Gastrocnemius medialis (tissue), 4 donors: ENCODE measurements at regions not wholly inside any gene's neighbourhood (a gene's known extent, or its start where the extent isn't known, plus 50 kb on each side); places are given as distances from the start of the nearest gene placed in this dataset.

Experiments
- ATAC-seq, 2 donors: fragments of 150-250 bp; one replicate each; pipeline ENCODE4 v1.9.1; 2016
- DNase-seq, 2 donors: peaks; one replicate each; pipeline ENCODE4 v3.0.0-alpha.2; 2019
- H3K27ac ChIP-seq, 4 donors: fragments of 200-600 bp; sonication (generic); 1 replicate in 1 of 4; 2 replicates in 3 of 4; pipeline ENCODE4 v1.5.1; 2016 to 2018; ENCODE audit warnings: mild to moderate bottlenecking in 2 of 4, moderate library complexity in 1 of 4
- H3K27me3 ChIP-seq, 3 donors: fragments of 200-600 bp; sonication (generic) in 2 of 3; 1 replicate in 1 of 3; 2 replicates in 2 of 3; pipeline versions ENCODE4 v1.5.1 to v1.6.0; 2016 to 2019; ENCODE audit warnings: mild to moderate bottlenecking in 1 of 3, moderate library complexity in 1 of 3
- H3K36me3 ChIP-seq, 2 donors: fragments of 200-600 bp; sonication (generic) in 1 of 2; one replicate each; pipeline ENCODE4 v1.5.1; 2017 to 2018
- H3K4me1 ChIP-seq, 2 donors: fragments of 200-600 bp; sonication (generic) in 1 of 2; one replicate each; pipeline ENCODE4 v1.5.1; 2016 to 2017; ENCODE audit warnings: mild to moderate bottlenecking in 2 of 2
- H3K4me3 ChIP-seq, 4 donors: fragments of 200-600 bp; sonication (generic) in 3 of 4; 1 replicate in 1 of 4; 2 replicates in 3 of 4; pipeline ENCODE4 v1.5.1; 2016 to 2019; ENCODE audit warnings: mild to moderate bottlenecking in 2 of 4
- H3K9me3 ChIP-seq, 3 donors: fragments of 200-600 bp; sonication (generic) in 2 of 3; 1 replicate in 1 of 3; 2 replicates in 2 of 3; pipeline ENCODE4 v1.5.1; 2016 to 2019
- POLR2A ChIP-seq, 2 donors: fragments of 450-650 bp; IDR thresholded peaks; one replicate each; pipeline ENCODE4 v1.6.1; 2017; ENCODE audit warnings: antibody characterized with exemption in 2 of 2, mild to moderate bottlenecking in 2 of 2, moderate library complexity in 2 of 2
- in situ Hi-C, 4 donors: fragments of 200-750 bp; cut with MboI; loops; one replicate each; pipeline versions ENCODE4 v1.15.0 to v1.8.0; 2017; ENCODE audit warnings: low sequenced_read_pairs in 4 of 4
- intact Hi-C: fragments of 100-400 bp; cut with DNase I; formaldehyde crosslinking; loops from one replicate; pipeline ENCODE4 v1.15.1; 2023; ENCODE audit warnings: low total_unique reads
- TF ChIP-seq, protein P1 (sequence below), 5 experiments: fragments of 450-650 bp in 3 of 5; fragments of 200-600 bp in 2 of 5; sonication (generic) in 2 of 5; IDR thresholded peaks in 4 of 5; conservative IDR thresholded peaks in 1 of 5; 1 replicate in 4 of 5; 2 replicates in 1 of 5; pipeline ENCODE4 v1.5.1; 2016 to 2019; ENCODE audit warnings: antibody characterized with exemption in 5 of 5, mild to moderate bottlenecking in 3 of 5, moderate library complexity in 3 of 5

DNA sequence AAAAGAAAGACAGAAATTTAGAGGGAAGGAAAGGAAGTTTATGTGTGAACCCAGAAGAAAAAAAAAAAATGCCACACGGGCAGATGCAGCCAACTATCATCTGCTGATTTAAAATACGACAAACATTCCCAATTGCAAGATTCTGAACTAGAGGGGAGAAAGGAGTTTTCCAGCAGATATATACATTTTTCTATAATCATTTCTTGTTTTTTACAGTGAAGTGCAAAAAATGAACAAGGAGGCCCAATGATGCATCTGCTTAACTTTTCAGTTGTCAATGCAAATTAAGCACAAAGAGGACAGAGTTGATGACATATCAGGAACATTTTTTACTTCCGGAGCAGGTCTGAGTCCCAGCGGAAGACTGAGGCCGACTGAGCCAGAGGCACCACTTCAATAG lies 144.7 kb downstream of the MYCN start:
- intact Hi-C loops (no loop called here), in situ Hi-C loops (no loop called here)
- Histone ChIP-seq H3K27me3 (no peaks in the 10 kb centered on the region), H3K4me3 (no peak overlapping the region), H3K9me3 (no peaks in the 10 kb centered on the region), H3K27ac (no peak overlapping the region), H3K36me3 (no peaks in the 10 kb centered on the region), H3K4me1 (no peaks in the 10 kb centered on the region)
- TF ChIP-seq POLR2A (IDR thresholded peaks at IDR 0.05) = no peak
- ATAC-seq (no peak), DNase-seq (no peak)

DNA sequence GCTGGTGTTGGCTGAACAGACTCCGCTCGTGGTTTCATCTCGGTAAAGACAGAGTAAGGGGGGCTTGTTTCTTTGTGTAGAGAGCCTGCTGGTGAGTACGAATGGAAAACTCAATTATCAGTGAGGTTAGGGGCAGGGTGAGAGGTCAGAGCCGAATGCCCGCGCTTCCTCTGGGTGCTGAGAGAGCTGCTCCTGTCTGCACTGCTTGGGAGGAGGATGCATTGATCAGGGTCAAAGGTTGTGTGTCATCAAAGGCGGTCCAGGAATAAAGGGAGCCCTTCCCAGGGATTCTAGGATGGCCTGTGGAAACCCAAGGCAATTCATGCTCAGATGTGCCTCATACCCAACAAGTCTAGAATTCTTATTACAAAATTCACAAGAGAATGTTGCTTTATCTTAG lies 143.9 kb downstream of the MYCN start:
- DNase-seq (no peak), ATAC-seq (no peak)
- no peak overlapping the region for H3K4me3 ChIP-seq
- in situ Hi-C loops (no loop called here), intact Hi-C loops (no loop called here)
- TF ChIP-seq, protein P1, sequence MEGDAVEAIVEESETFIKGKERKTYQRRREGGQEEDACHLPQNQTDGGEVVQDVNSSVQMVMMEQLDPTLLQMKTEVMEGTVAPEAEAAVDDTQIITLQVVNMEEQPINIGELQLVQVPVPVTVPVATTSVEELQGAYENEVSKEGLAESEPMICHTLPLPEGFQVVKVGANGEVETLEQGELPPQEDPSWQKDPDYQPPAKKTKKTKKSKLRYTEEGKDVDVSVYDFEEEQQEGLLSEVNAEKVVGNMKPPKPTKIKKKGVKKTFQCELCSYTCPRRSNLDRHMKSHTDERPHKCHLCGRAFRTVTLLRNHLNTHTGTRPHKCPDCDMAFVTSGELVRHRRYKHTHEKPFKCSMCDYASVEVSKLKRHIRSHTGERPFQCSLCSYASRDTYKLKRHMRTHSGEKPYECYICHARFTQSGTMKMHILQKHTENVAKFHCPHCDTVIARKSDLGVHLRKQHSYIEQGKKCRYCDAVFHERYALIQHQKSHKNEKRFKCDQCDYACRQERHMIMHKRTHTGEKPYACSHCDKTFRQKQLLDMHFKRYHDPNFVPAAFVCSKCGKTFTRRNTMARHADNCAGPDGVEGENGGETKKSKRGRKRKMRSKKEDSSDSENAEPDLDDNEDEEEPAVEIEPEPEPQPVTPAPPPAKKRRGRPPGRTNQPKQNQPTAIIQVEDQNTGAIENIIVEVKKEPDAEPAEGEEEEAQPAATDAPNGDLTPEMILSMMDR (IDR thresholded peaks at IDR 0.05 in 4 of 5, conservative IDR thresholded peaks at IDR 0.05 in 1 of 5) = no peak
- no peak for TF ChIP-seq POLR2A (IDR thresholded peaks at IDR 0.05)
- H3K27me3 ChIP-seq = no peaks in the 10 kb centered on the region
- no peak overlapping the region for H3K27ac ChIP-seq
- no peaks in the 10 kb centered on the region for H3K36me3 ChIP-seq
- no peaks in the 10 kb centered on the region for H3K4me1 ChIP-seq
- no peaks in the 10 kb centered on the region for H3K9me3 ChIP-seq

DNA sequence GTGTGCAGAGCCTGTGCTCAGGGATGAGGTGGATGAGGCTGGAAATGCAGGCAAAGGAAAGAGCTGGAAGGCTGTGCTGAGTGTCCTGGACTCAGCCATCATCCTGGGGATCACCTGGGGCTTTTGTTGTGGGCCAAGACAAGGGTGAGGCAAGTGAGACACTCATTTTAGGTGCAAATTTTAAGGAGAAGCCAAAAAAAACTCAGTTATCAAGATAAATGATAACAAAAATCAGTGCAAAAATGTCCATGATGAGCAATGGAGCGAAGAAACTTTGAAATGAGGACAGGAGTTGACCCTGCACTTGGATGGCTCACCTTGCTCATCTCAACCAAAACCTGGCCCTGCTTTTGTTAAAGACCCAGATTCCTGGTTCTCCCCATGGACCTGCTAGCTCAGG lies 141.9 kb downstream of the MYCN start:
- DNase-seq (no peak), ATAC-seq (no peak)
- H3K36me3 ChIP-seq = no peaks in the 10 kb centered on the region
- no peaks in the 10 kb centered on the region for H3K9me3 ChIP-seq
- H3K4me3 ChIP-seq = no peak overlapping the region
- H3K27me3 ChIP-seq = no peaks in the 10 kb centered on the region
- no peak overlapping the region for H3K27ac ChIP-seq
- no peak for TF ChIP-seq POLR2A (IDR thresholded peaks at IDR 0.05)
- TF ChIP-seq, protein P1 (IDR thresholded peaks at IDR 0.05 in 4 of 5, conservative IDR thresholded peaks at IDR 0.05 in 1 of 5) = no peak
- intact Hi-C loops = no loop called here
- no peaks in the 10 kb centered on the region for H3K4me1 ChIP-seq
- in situ Hi-C loops = no loop called here

DNA sequence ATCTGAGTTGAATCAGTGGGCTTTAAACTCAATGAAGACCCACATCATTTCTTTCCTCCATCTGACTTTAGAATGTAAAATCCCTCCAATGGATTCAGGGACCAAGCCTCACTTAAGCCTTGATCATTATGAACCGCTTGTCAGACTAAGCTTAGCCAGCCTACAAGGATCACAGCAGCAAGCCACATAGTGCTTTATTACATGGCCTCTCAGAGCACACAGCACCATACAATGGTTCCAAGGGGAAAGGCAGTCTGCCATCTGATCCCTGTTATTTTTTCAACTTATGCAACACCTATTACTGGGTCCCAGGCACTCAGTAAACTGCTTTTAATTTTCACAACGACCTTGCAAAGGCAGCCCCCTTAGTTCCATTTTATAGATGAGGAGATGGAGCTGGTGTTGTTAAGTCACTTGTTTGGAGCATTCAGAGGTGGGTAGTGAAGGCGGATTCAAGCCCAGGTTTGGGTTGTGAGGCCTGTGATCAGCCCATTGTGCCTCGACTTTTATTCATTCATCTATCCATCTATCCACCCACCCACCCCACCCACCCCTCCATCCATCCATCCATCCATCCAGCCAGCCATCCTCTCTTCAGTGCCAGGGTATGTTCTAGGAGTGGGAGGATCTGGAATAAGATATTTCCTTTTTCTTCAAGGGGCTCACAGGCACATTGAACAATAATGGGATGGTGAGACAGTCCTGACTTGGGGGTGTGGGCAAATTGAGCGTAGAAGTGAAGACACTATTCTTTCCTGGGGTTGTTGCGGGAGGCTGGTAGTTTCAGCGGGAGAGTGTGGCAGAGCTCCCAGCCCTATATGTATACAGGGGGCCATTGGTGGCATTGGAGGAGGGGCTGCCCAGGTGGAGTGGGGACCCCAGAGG lies 141.2 kb downstream of the MYCN start:
- H3K9me3 ChIP-seq = no peaks in the 10 kb centered on the region
- ATAC-seq (no peak), DNase-seq (no peak)
- intact Hi-C loops = no loop called here
- H3K4me3 ChIP-seq = no peak overlapping the region
- H3K27ac ChIP-seq = no peak overlapping the region
- TF ChIP-seq, protein P1 (IDR thresholded peaks at IDR 0.05 in 4 of 5, conservative IDR thresholded peaks at IDR 0.05 in 1 of 5) = no peak
- TF ChIP-seq POLR2A (IDR thresholded peaks at IDR 0.05) = no peak
- in situ Hi-C loops = no loop called here
- H3K27me3 ChIP-seq = no peaks in the 10 kb centered on the region
- H3K36me3 ChIP-seq = no peaks in the 10 kb centered on the region
- H3K4me1 ChIP-seq = no peaks in the 10 kb centered on the region

DNA sequence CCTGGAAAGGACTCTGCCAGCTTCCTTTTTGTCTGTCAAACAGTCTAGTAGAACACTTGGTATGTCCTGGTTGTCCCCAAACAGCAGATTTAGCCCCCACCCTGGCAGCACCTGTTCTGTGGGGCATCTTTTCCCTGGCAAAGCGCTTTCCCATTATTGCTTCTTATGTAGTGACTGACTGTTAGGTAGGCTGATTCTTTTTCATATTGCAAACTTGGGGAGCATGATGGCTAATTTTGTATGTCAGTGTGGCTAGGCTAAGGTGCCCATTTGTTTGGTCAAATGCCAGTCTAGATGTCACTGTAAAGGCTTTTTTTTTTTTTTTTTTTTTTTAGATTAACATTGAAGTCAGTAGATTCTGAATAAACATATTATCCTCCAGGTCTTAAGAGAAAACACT lies 140.2 kb downstream of the MYCN start:
- DNase-seq (no peak), ATAC-seq (no peak)
- Histone ChIP-seq H3K27ac (no peak overlapping the region), H3K4me3 (no peak overlapping the region), H3K4me1 (no peaks in the 10 kb centered on the region), H3K36me3 (no peaks in the 10 kb centered on the region), H3K9me3 (no peaks in the 10 kb centered on the region), H3K27me3 (no peaks in the 10 kb centered on the region)
- intact Hi-C loops = no loop called here
- no peak for TF ChIP-seq POLR2A (IDR thresholded peaks at IDR 0.05)
- TF ChIP-seq, protein P1 (IDR thresholded peaks at IDR 0.05 in 4 of 5, conservative IDR thresholded peaks at IDR 0.05 in 1 of 5) = no peak
- in situ Hi-C loops = no loop called here
